ENCODE measurements at regions not wholly inside any gene's neighbourhood (a gene's known extent, or its start where the extent isn't known, plus 50 kb on each side); places are given as distances from the start of the nearest gene placed in this dataset.

GRCh38 chr13:75052616-75053015 lies 429.4 kb downstream of the TBC1D4 start:
- DNase-seq (ENCODE audit: low read depth): no peak

- peak; percentile 34 for DNase-seq (ENCODE audit: low read depth)
Observed at GRCh38 chr13:75050419-75051046, 431.4 kb downstream of the TBC1D4 start.

GRCh38 chr13:75049735-75050335 lies 432.1 kb downstream of the TBC1D4 start:
- no peak for DNase-seq (ENCODE audit: low read depth)

GRCh38 chr13:75042807-75043206 lies 439.2 kb downstream of the TBC1D4 start:
- no peak for DNase-seq (ENCODE audit: low read depth)

GRCh38 chr13:75038393-75039113 lies 443.4 kb downstream of the TBC1D4 start:
- no peak for DNase-seq (ENCODE audit: low read depth)

- no peak for DNase-seq (ENCODE audit: low read depth)
Observed at GRCh38 chr13:75025956-75026355, 456.0 kb downstream of the TBC1D4 start.

GRCh38 chr13:75024602-75025001 lies 457.4 kb downstream of the TBC1D4 start:
- no peak for DNase-seq (ENCODE audit: low read depth)

- DNase-seq (ENCODE audit: low read depth): no peak
Observed at GRCh38 chr13:75023609-75024008, 458.4 kb downstream of the TBC1D4 start.

GRCh38 chr13:75021151-75021550 lies 460.8 kb downstream of the TBC1D4 start:
- DNase-seq (ENCODE audit: low read depth): no peak

- DNase-seq (ENCODE audit: low read depth): no peak
Observed at GRCh38 chr13:75016225-75016624, 465.7 kb downstream of the TBC1D4 start.

- DNase-seq (ENCODE audit: low read depth): no peak
Observed at GRCh38 chr13:75013818-75014217, 468.2 kb downstream of the TBC1D4 start.

GRCh38 chr13:75010941-75011340 lies 471.0 kb downstream of the TBC1D4 start:
- no peak for DNase-seq (ENCODE audit: low read depth)

- no peak for DNase-seq (ENCODE audit: low read depth)
Observed at GRCh38 chr13:75008926-75009325, 473.0 kb downstream of the TBC1D4 start.

GRCh38 chr13:74990992-74991391 lies 491.0 kb downstream of the TBC1D4 start:
- no peak for DNase-seq (ENCODE audit: low read depth)

GRCh38 chr13:74987124-74987690 lies 494.8 kb downstream of the TBC1D4 start:
- DNase-seq (ENCODE audit: low read depth): no peak

GRCh38 chr13:74986609-74987008 lies 495.4 kb downstream of the TBC1D4 start:
- no peak for DNase-seq (ENCODE audit: low read depth)

GRCh38 chr13:74979703-74980102 lies 502.3 kb downstream of the TBC1D4 start:
- no peak for DNase-seq (ENCODE audit: low read depth)

GRCh38 chr13:74978591-74978990 lies 503.4 kb downstream of the TBC1D4 start:
- no peak for DNase-seq (ENCODE audit: low read depth)

- no peak for DNase-seq (ENCODE audit: low read depth)
Observed at GRCh38 chr13:74977498-74977897, 504.5 kb downstream of the TBC1D4 start.

- no peak for DNase-seq (ENCODE audit: low read depth)
Observed at GRCh38 chr13:74975111-74975510, 506.9 kb downstream of the TBC1D4 start.

GRCh38 chr13:74973935-74974879 lies 507.8 kb downstream of the TBC1D4 start:
- no peak for DNase-seq (ENCODE audit: low read depth)

- DNase-seq (ENCODE audit: low read depth): no peak
Observed at GRCh38 chr13:74969419-74969818, 512.5 kb downstream of the TBC1D4 start.

All from GM04503 (cell line).